Brain microvascular endothelial cell (primary cell): ENCODE measurements at regions not wholly inside any gene's neighbourhood (a gene's known extent, or its start where the extent isn't known, plus 50 kb on each side); places are given as distances from the start of the nearest gene placed in this dataset.
A peak's percentile ranks its signal among the peaks of the same experiment; 100 is the strongest.

ENCODE experiments used
- DNase-seq: peaks from one replicate; pipeline ENCODE4 v3.0.0-alpha.2; 2020
- H3K27ac ChIP-seq: fragments of 250-450 bp; sonication (Bioruptor Pico); 2 replicates; pipeline ENCODE4 v1.5.1; 2020; ENCODE audit warnings: mild to moderate bottlenecking, moderate library complexity
- H3K27me3 ChIP-seq: fragments of 250-450 bp; sonication (Bioruptor Pico); replicated peaks from 2 replicates; pipeline ENCODE4 v1.5.1; 2020; ENCODE audit warnings: mild to moderate bottlenecking
- H3K36me3 ChIP-seq: fragments of 250-450 bp; sonication (Bioruptor Pico); replicated peaks from 2 replicates; pipeline ENCODE4 v1.5.1; 2020; ENCODE audit warnings: mild to moderate bottlenecking
- H3K4me3 ChIP-seq: 2 replicates; pipeline ENCODE4 v1.5.1; 2011; ENCODE audit warnings: low read depth, mild to moderate bottlenecking, control low read depth, low read length, moderate library complexity
- in situ Hi-C: cut with HindIII; loops from 2 replicates; pipeline ENCODE4 v1.10.0; 2017; ENCODE audit warnings: low sequenced_read_pairs, low pct_ligation_motif_present
- TF ChIP-seq, protein P1 (sequence below): IDR thresholded peaks from 2 replicates; pipeline ENCODE4 v1.5.1; 2011; ENCODE audit warnings: low read depth, mild to moderate bottlenecking, moderate library complexity, low read length, control low read depth, inconsistent platforms; ENCODE audit errors: missing control alignments

DNA sequence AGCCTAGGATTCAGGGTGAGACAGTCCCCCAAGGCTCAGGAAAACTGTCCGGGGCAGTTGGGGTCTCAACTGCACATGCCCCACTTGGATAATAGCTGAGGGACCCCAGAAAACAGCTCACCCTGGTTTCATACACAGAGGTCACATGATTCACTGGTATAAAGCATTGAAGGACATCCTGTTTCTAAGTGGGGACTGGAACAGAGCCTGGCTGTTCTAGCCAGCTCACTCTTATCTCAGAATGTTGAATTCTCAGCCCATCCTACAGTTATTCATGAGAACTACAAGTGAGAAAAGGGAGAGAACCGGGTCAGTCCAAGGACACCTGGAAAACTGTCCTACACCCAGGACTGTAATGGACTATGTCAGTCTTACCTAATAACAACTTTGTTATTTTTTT is 170.9 kb downstream of the FGF1 start:
- in situ Hi-C loops = no loop called here
- Histone ChIP-seq H3K36me3 (no peaks in the 10 kb centered on the region), H3K27ac (no peak overlapping the region), H3K27me3 (no peaks in the 10 kb centered on the region), H3K4me3 (no peak overlapping the region)
- no peak for DNase-seq
- TF ChIP-seq, protein P1, sequence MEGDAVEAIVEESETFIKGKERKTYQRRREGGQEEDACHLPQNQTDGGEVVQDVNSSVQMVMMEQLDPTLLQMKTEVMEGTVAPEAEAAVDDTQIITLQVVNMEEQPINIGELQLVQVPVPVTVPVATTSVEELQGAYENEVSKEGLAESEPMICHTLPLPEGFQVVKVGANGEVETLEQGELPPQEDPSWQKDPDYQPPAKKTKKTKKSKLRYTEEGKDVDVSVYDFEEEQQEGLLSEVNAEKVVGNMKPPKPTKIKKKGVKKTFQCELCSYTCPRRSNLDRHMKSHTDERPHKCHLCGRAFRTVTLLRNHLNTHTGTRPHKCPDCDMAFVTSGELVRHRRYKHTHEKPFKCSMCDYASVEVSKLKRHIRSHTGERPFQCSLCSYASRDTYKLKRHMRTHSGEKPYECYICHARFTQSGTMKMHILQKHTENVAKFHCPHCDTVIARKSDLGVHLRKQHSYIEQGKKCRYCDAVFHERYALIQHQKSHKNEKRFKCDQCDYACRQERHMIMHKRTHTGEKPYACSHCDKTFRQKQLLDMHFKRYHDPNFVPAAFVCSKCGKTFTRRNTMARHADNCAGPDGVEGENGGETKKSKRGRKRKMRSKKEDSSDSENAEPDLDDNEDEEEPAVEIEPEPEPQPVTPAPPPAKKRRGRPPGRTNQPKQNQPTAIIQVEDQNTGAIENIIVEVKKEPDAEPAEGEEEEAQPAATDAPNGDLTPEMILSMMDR = no peak

GRCh38 chr5:142514196-142514595 is 171.7 kb downstream of the FGF1 start:
- Histone ChIP-seq H3K4me3 (no peak overlapping the region), H3K36me3 (no peaks in the 10 kb centered on the region), H3K27me3 (no peaks in the 10 kb centered on the region), H3K27ac (no peak overlapping the region)
- TF ChIP-seq, protein P1 = no peak
- DNase-seq = no peak
- in situ Hi-C loops = no loop called here

GRCh38 chr5:142512043-142513042 is 173.5 kb downstream of the FGF1 start:
- peak; percentile 47 for DNase-seq
- in situ Hi-C loops = no loop called here
- H3K36me3 ChIP-seq = no peaks in the 10 kb centered on the region
- no peak overlapping the region for H3K27ac ChIP-seq
- H3K27me3 ChIP-seq = no peaks in the 10 kb centered on the region
- no peak overlapping the region for H3K4me3 ChIP-seq
- TF ChIP-seq, protein P1 = no peak

GRCh38 chr5:142511358-142511757 is 174.5 kb downstream of the FGF1 start:
- no peak overlapping the region for H3K27ac ChIP-seq
- in situ Hi-C loops = no loop called here
- TF ChIP-seq, protein P1 = no peak

GRCh38 chr5:142509026-142509425 is 176.9 kb downstream of the FGF1 start:
- in situ Hi-C loops = no loop called here
- DNase-seq = no peak
- no peak overlapping the region for H3K27ac ChIP-seq
- no peak overlapping the region for H3K4me3 ChIP-seq
- TF ChIP-seq, protein P1 = no peak
- H3K27me3 ChIP-seq = no peaks in the 10 kb centered on the region
- H3K36me3 ChIP-seq = no peaks in the 10 kb centered on the region

More at GRCh38 chr5:142511358-142511757, 174.5 kb downstream of the FGF1 start:
- no peaks in the 10 kb centered on the region for H3K27me3 ChIP-seq
- DNase-seq = no peak
- no peaks in the 10 kb centered on the region for H3K36me3 ChIP-seq
- H3K4me3 ChIP-seq = no peak overlapping the region
